OCI-LY7 (cell line): ENCODE measurements at regions not wholly inside any gene's neighbourhood (a gene's known extent, or its start where the extent isn't known, plus 50 kb on each side); places are given as distances from the start of the nearest gene placed in this dataset.

Experiments used
- BruUV-seq: library from RNA; stranded (reverse); fragments of 400-500 nt; replicated peaks from 2 replicates; lab custom pipeline; 2021; lab: Mats Ljungman, UMichigan
- CTCF ChIA-PET: fragments of 300-600 bp; sonication (Branson Sonifier 250); formaldehyde crosslinking; loops from one replicate; lab custom pipeline; 2022; ENCODE audit warnings: antibody characterized with exemption; ENCODE audit not compliant: unreplicated experiment; lab: Charles Lee
- POLR2A ChIA-PET: fragments of 300-600 bp; sonication (Branson Sonifier 250); formaldehyde crosslinking; loops from one replicate; lab custom pipeline; 2022; ENCODE audit warnings: antibody characterized with exemption; lab: Charles Lee
- DNase-seq: peaks from one replicate; pipeline ENCODE4 v3.0.0-alpha.2; 2015; ENCODE audit warnings: low spot score
- H2AFZ ChIP-seq: fragments of 200-600 bp; sonication (generic), shearing (Covaris generic); 2 replicates; pipeline ENCODE4 v1.6.1; 2014; ENCODE audit warnings: mild to moderate bottlenecking, antibody characterized with exemption, low read length, moderate library complexity
- H3K27ac ChIP-seq: fragments of 200-600 bp; sonication (generic); 2 replicates; pipeline ENCODE4 v1.5.1; 2014; ENCODE audit warnings: mixed run types, low read depth, mild to moderate bottlenecking, moderate library complexity, low read length, inconsistent platforms; ENCODE audit not compliant: poor library complexity, severe bottlenecking
- H3K36me3 ChIP-seq: fragments of 200-600 bp; sonication (generic); 2 replicates; pipeline ENCODE4 v1.6.1; 2014; ENCODE audit warnings: mild to moderate bottlenecking, antibody characterized with exemption, low read length, moderate library complexity, mixed read lengths; ENCODE audit not compliant: insufficient read depth
- H3K4me1 ChIP-seq: fragments of 200-600 bp; sonication (generic); 2 replicates; pipeline ENCODE4 v1.5.1; 2014; ENCODE audit warnings: mild to moderate bottlenecking, low read length; ENCODE audit not compliant: insufficient read depth, poor library complexity, severe bottlenecking
- H3K4me2 ChIP-seq: fragments of 200-600 bp; sonication (generic); 2 replicates; pipeline ENCODE4 v1.6.1; 2014; ENCODE audit warnings: mild to moderate bottlenecking, low read length
- H3K4me3 ChIP-seq: fragments of 200-600 bp; sonication (generic); 2 replicates; pipeline ENCODE4 v1.5.1; 2014; ENCODE audit warnings: mild to moderate bottlenecking, low read depth, low read length; ENCODE audit not compliant: poor library complexity, severe bottlenecking
- H3K79me2 ChIP-seq: fragments of 200-600 bp; sonication (generic); 2 replicates; pipeline ENCODE4 v1.6.1; 2016; ENCODE audit warnings: low read depth, mild to moderate bottlenecking, low read length, moderate library complexity, mixed read lengths; ENCODE audit not compliant: insufficient read depth
- H3K9me2 ChIP-seq: fragments of 200-600 bp; sonication (generic); 2 replicates; pipeline ENCODE4 v1.6.1; 2016; ENCODE audit warnings: mild to moderate bottlenecking, low read length, mixed read lengths; ENCODE audit not compliant: insufficient read depth
- H3K9me3 ChIP-seq: fragments of 200-600 bp; sonication (generic); 2 replicates; pipeline ENCODE4 v1.6.1; 2014; ENCODE audit warnings: mild to moderate bottlenecking, mixed run types, low read length, mixed read lengths
- H4K20me1 ChIP-seq: fragments of 200-600 bp; sonication (generic); 2 replicates; pipeline ENCODE4 v1.6.1; 2014; ENCODE audit warnings: mild to moderate bottlenecking, antibody characterized with exemption, low read length, moderate library complexity, mixed read lengths; ENCODE audit not compliant: insufficient read depth
- EZH2phosphoT487 ChIP-seq: fragments of 200-600 bp; sonication (generic); IDR thresholded peaks from 2 replicates; pipeline ENCODE4 v1.6.1; 2018; ENCODE audit warnings: low read depth, borderline replicate concordance, mild to moderate bottlenecking, mixed run types, antibody characterized with exemption, low read length, moderate library complexity, mixed read lengths
- intact Hi-C: fragments of 100-400 bp; cut with micrococcal nuclease; formaldehyde crosslinking; loops from one replicate; pipeline ENCODE4 v1.10.0; 2022; ENCODE audit not compliant: unreplicated experiment
- TF ChIP-seq, protein P1 (sequence below): fragments of 200-600 bp; sonication (generic); conservative IDR thresholded peaks from 2 replicates; pipeline ENCODE4 v1.5.1; 2014; ENCODE audit warnings: mild to moderate bottlenecking, antibody characterized with exemption, low read length, moderate library complexity, mixed read lengths

DNA sequence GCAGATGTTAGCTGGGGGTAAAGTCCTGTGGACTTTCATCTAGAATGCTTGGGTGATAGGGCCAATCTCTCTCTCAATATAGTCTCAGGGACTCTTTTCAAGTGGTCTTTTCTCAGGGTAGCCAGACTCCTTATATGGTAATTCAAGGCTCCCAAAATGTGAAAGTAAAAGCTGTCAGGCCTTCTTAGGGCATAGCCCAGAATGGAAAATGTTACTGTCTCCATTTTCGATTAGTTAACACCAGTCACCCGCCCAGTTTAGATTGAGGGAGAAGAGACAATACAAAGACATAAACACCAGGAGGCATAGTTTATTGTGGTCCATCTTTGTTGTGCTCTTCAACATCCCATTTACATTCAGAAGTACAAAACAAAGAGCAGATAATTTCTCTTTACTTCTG is 295.8 kb downstream of the EPHA7 start:
- BruUV-seq, result no TSS peak
- H3K9me3 ChIP-seq, result no peaks in the 10 kb centered on the region
- CTCF ChIA-PET, result no interaction called here

DNA sequence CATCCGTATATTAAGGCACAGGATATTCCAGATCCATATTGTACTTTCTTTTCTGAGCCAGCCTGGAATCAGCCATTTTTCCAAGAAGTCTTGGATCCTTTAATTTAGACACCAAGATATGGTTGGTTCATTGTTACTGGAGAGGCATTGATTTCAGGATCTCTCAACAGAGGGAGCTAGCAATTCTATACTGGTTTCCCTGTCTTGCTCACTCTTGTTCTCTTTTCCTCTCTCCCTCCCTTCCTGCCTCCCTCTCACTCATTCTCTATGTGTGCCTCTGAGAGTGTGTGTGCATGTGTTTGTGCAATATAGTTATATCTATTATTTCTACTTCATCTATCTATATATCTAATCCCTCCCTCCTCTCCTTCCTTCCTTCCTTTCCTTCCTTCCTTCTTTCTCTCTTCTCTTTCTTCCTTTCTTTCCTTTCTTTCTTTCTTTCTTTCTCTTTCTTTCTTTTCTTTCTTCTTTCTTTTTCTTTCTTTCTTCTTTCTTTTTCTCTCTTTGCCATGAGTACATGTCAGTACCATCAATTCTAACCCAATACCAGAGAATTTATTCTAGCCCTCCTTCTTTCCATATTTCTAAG is 299.1 kb downstream of the EPHA7 start:
- intact Hi-C loops, result no loop called here
- ChIA-PET CTCF (no interaction called here), POLR2A (interaction anchor here (0.9 kb wide), 1 partner anchor 193 kb away, joined by 4 read pairs; no protein-coding TSS in a partner anchor)
- H3K4me1 ChIP-seq, result no peaks in the 10 kb centered on the region
- no peak for TF ChIP-seq EZH2phosphoT487
- TF ChIP-seq, protein P1, sequence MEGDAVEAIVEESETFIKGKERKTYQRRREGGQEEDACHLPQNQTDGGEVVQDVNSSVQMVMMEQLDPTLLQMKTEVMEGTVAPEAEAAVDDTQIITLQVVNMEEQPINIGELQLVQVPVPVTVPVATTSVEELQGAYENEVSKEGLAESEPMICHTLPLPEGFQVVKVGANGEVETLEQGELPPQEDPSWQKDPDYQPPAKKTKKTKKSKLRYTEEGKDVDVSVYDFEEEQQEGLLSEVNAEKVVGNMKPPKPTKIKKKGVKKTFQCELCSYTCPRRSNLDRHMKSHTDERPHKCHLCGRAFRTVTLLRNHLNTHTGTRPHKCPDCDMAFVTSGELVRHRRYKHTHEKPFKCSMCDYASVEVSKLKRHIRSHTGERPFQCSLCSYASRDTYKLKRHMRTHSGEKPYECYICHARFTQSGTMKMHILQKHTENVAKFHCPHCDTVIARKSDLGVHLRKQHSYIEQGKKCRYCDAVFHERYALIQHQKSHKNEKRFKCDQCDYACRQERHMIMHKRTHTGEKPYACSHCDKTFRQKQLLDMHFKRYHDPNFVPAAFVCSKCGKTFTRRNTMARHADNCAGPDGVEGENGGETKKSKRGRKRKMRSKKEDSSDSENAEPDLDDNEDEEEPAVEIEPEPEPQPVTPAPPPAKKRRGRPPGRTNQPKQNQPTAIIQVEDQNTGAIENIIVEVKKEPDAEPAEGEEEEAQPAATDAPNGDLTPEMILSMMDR, result no peak
- BruUV-seq, result no TSS peak
- H3K4me2 ChIP-seq, result no peak overlapping the region
- H3K36me3 ChIP-seq, result no peaks in the 10 kb centered on the region
- H2AFZ ChIP-seq, result no peak overlapping the region
- no peaks in the 10 kb centered on the region for H3K9me3 ChIP-seq
- no peaks in the 10 kb centered on the region for H4K20me1 ChIP-seq
- H3K27ac ChIP-seq, result no peak overlapping the region
- no peaks in the 10 kb centered on the region for H3K79me2 ChIP-seq
- no peaks in the 10 kb centered on the region for H3K9me2 ChIP-seq
- no peak for DNase-seq
- no peak overlapping the region for H3K4me3 ChIP-seq

More for the DNA sequence above, 295.8 kb downstream of the EPHA7 start:
- Histone ChIP-seq H3K4me2 (no peak overlapping the region), H3K27ac (no peak overlapping the region), H4K20me1 (no peaks in the 10 kb centered on the region), H2AFZ (no peak overlapping the region), H3K36me3 (no peaks in the 10 kb centered on the region), H3K79me2 (no peaks in the 10 kb centered on the region), H3K9me2 (no peaks in the 10 kb centered on the region), H3K4me3 (no peak overlapping the region), H3K4me1 (no peaks in the 10 kb centered on the region)
- DNase-seq, result no peak
- POLR2A ChIA-PET, result no interaction called here
- intact Hi-C loops, result no loop called here
- TF ChIP-seq, protein P1, result no peak
- no peak for TF ChIP-seq EZH2phosphoT487

DNA sequence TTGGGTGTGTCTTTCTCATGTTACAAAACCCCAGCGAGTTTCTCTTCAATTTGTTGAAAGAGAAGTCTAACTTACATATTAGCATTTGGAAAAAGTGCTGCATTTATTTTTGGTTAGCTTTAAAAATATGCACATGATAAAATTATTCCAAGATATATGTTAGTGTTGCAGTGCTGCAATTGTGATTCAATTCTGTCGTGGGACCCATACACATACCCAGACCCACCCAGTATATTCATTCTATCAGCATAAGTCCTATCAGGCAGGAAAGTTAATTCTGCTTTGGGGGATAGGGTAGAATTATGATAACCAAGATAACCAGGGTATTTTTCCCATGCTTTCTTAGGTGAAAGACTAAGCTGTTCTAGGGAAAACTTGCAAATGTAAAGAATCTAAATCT is 313.5 kb downstream of the EPHA7 start:
- Histone ChIP-seq H3K79me2 (no peaks in the 10 kb centered on the region), H4K20me1 (no peaks in the 10 kb centered on the region), H3K36me3 (no peaks in the 10 kb centered on the region), H3K4me2 (no peak overlapping the region), H3K4me3 (no peak overlapping the region), H2AFZ (no peak overlapping the region), H3K9me3 (no peaks in the 10 kb centered on the region), H3K4me1 (no peaks in the 10 kb centered on the region), H3K9me2 (no peaks in the 10 kb centered on the region), H3K27ac (no peak overlapping the region)
- DNase-seq, result no peak
- TF ChIP-seq, protein P1, result no peak
- CTCF ChIA-PET, result no interaction called here
- POLR2A ChIA-PET, result interaction anchor here (0.7 to 1.4 kb wide), 2 partner anchors 11 to 205 kb away, joined by 3 read pairs; no protein-coding TSS in a partner anchor
- no TSS peak for BruUV-seq
- intact Hi-C loops, result no loop called here
